ENCODE measurements at regions not wholly inside any gene's neighbourhood (a gene's known extent, or its start where the extent isn't known, plus 50 kb on each side); places are given as distances from the start of the nearest gene placed in this dataset.

DNA sequence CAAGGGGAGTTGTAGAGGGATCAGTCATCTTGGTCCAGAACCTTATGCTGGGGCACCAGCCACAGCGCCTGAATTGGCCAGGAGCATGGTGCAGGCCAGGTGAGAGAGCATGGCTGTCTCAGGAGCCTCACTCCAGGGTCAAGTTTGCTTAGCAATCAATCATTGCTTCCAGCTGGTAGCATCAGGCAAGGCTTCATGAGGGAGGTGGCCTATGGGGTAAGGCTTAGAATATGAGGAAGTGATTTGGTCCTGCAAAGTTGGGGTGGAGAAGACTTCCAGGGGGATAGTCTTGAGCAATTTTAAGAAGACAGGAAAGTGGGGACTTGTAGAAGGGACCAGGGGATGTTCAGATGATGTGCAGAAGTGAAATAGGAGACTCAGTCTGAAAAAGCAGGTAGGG is 53.9 kb upstream of the PITX1 start:
- Histone ChIP-seq H3K4me3 (no peak overlapping the region), H3K27me3 (peaks cover 0 to 11% of the 10 kb centered on the region in 2 donors), H3K36me3 (no peaks in the 10 kb centered on the region), H3K4me1 (no peaks in the 10 kb centered on the region), H3K27ac (no peak overlapping the region), H3K9me3 (no peaks in the 10 kb centered on the region)
- TF ChIP-seq POLR2A (IDR thresholded peaks at IDR 0.05) (no peak), CTCF (IDR thresholded peaks at IDR 0.05) (no peak), POLR2AphosphoS5 (IDR thresholded peaks at IDR 0.05) (no peak)
- DNase-seq (ENCODE audit: low spot score in 2 of 2), result no peak
- intact Hi-C loops (cut with DNase I; ENCODE audit: low total_unique reads), result no loop called here

DNA sequence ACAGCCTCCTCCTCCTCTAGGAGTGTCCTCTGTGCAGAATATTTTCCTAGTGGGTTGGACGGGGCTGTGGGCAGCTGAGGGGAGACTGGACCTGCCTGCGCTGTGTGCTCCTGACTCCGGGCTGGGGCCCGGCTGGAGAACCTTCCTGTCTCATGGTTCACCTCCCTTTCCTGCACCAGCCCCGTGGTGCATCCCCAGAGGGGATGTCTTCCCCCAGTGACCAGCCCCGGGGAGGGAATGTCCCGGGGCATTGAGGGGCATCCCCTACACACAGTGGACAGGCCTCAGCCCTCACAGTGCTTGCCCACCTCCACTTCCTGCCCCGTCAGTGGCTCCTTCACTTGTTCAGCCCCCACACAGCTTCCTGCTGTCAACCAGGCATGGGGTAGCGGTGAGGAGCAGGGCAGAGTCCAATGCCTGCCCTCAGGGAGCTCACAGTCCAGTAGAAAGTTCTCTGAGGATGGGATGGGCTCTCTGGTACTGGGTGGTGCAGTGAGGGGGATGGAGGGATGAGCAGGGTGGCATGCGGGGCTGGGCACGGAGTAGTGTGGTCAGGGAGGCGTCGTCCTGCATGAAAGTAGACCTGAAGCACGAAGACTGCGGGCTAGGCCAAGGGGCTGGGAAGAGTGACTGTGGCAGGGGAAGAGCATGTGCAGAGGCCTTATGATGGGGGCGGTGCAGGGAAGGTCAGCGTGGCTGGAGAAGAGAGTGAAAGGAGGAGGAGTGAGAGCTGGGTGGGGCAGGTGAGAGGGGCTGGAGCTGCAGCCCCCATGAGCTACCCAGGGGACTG is 52.1 kb upstream of the PITX1 start:
- peaks cover under 1 to 7% of the 10 kb centered on the region in 2 donors for H3K9me3 ChIP-seq
- H3K27ac ChIP-seq, result no peak overlapping the region
- TF ChIP-seq POLR2AphosphoS5 (IDR thresholded peaks at IDR 0.05), result no peak
- no peak for TF ChIP-seq POLR2A (IDR thresholded peaks at IDR 0.05)
- no peak for TF ChIP-seq CTCF (IDR thresholded peaks at IDR 0.05)
- H3K36me3 ChIP-seq, result no peaks in the 10 kb centered on the region
- H3K4me3 ChIP-seq, result no peak overlapping the region
- H3K4me1 ChIP-seq, result no peaks in the 10 kb centered on the region
- no peak for DNase-seq (ENCODE audit: low spot score in 2 of 2)
- intact Hi-C loops (cut with DNase I; ENCODE audit: low total_unique reads), result no loop called here
- H3K27me3 ChIP-seq, result peaks cover 0 to 11% of the 10 kb centered on the region in 2 donors

DNA sequence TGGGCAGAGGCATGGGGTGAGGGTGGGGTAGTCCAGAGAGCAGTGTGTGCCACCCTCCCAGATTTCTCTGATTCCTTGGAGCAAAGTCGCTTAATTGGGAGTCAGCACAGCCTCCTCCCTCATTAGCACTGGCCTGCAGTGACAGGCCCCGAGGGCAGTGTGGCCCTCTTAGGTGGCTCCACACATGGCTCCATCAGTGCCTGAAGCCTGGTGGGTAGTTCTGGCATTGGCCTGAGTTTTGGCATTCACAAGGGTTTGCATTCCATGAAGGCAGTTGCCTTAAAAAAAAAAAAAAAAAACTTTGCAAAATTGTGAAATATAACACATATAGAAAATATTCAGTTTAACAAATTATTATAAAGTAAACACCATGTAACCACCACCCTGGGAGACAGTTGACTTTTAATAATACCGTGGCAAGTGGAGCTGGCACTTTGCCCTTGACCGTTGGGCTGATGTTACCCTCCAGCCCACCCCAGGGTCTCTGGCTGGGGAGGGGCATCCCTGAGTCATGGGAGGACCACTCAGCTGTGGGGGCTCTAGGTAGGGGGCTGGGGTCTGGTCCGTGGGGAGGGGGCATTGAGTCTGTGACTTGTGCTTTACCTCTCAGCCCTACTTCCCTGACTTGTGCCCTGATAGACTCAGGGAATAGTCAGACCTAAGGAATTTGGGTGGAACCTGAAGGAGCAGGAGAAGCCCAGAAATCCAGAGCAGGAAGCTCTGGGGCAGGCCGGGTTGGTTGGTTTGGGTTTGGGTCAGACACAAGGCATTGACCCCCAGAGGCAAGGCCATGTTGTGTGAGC is 51.3 kb upstream of the PITX1 start:
- no peak overlapping the region for H3K4me3 ChIP-seq
- TF ChIP-seq POLR2A (IDR thresholded peaks at IDR 0.05), result no peak
- TF ChIP-seq CTCF (IDR thresholded peaks at IDR 0.05), result no peak
- TF ChIP-seq POLR2AphosphoS5 (IDR thresholded peaks at IDR 0.05), result no peak
- intact Hi-C loops (cut with DNase I; ENCODE audit: low total_unique reads), result no loop called here
- H3K27me3 ChIP-seq, result peaks cover 0 to 11% of the 10 kb centered on the region in 2 donors
- H3K4me1 ChIP-seq, result no peaks in the 10 kb centered on the region
- peaks cover 3 to 10% of the 10 kb centered on the region in 2 donors for H3K9me3 ChIP-seq
- H3K36me3 ChIP-seq, result no peaks in the 10 kb centered on the region
- no peak overlapping the region for H3K27ac ChIP-seq
- no peak for DNase-seq (ENCODE audit: low spot score in 2 of 2)

Data from breast epithelium (tissue), 4 donors.